NCI-H69 (cell line): ENCODE measurements at regions not wholly inside any gene's neighbourhood (a gene's known extent, or its start where the extent isn't known, plus 50 kb on each side); places are given as distances from the start of the nearest gene placed in this dataset.

Experiments
- DNase-seq: peaks from one replicate; lab custom pipeline; 2025; lab: John Stamatoyannopoulos, UW

DNA sequence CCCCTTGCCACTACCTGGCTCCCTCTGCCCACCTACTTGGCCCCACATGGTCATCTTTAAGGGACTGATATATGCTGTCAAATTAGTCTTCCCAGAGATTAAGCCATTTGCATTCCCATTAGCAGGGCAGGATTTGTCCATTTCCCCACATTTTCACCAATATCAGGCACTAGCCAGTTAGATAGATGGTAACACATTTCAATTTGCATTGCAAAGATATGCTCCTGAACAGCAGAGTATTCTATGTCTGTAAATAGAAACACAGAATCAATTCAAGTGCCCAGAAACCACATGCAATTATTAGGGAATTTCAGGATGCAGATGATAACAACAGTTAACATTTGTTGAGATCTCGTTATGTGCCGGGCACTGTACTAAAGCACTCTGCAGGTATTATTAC lies 92.6 kb upstream of the IL12B start:
- no peak for DNase-seq

GRCh38 chr5:159424123-159424522 lies 93.8 kb upstream of the IL12B start:
- no peak for DNase-seq

DNA sequence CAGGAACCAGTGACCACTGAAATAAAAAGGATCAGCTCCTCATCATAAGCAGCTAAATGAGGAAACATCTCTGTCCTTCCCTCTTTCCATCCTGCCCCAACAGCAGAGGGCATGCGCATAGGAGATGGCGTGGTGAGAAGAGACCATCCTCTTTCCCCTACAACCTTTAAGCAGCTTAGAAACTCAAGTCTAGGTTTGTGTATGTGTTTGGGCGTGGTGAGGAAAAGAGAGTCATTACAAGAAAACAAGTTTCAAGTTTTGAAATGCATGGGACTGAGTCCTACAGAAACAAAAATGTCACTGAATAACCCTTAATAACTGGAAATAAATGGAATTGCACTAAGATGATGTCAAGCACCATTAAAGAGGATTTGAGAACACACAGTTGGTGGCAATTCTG lies 96.4 kb upstream of the IL12B start:
- no peak for DNase-seq

DNA sequence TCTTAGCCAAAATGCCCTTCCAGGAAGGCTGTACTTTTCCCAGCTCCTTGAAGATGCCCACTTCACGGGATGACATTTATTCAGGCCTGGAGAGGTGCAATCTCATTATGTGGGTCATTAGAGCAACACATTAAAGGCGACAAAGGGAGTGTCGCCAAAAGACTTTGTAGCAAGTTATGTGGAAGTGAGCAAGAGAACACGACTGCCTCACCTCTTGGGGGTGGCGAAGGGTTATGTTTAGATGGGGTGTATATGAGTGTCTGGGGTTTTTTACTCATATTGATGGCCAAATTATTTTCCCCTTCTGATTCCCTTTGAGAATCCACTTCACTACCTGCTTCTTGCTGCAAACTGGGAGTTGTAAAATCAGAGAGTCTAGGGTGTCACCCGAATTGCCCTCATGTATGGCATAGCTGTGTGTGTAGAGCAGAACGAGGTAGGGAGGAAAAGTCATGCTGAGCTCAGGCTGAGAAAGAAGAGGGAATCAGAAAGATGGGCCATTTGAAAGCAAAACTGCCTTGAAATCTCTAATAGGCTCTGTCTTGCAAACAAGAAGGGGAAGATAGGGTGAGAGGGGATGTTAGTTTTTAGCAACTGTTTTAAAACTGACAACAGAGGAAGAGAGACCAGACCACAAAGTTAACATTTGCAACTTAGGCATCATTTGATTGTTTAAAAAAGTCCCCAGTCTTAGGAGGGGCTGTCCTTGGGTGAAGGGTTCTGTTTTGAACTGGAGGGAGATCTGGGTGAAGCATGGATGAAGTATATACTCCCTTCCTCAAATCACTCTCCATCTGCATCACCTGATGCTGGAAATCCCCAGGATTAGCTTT lies 97.1 kb upstream of the IL12B start:
- DNase-seq, result no peak

- no peak for DNase-seq
Observed at GRCh38 chr5:159430361-159431012, 100.2 kb upstream of the IL12B start.

GRCh38 chr5:159435855-159436254 lies 105.6 kb upstream of the IL12B start:
- DNase-seq, result no peak

GRCh38 chr5:159438092-159438491 lies 107.8 kb upstream of the IL12B start:
- DNase-seq, result no peak

DNA sequence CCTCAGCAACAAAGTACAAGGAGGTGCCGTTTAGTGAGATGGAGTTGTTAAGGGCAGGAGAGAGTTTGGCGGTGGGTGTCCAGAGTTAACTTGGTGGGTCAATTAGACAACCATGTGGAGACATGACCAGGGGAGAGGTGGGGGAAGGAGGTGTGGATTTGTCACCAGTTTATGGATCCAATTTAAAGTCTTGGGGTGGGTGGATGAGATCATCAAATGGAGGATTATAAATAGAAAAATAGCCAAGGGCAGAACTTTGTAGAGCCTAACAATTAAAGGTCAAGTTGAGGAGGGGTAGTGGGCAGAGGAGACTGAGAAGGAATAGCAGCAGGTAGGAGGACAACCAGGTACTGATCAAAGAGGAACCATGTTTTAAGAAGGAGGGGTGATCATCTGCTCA lies 108.7 kb upstream of the IL12B start:
- DNase-seq, result no peak

DNA sequence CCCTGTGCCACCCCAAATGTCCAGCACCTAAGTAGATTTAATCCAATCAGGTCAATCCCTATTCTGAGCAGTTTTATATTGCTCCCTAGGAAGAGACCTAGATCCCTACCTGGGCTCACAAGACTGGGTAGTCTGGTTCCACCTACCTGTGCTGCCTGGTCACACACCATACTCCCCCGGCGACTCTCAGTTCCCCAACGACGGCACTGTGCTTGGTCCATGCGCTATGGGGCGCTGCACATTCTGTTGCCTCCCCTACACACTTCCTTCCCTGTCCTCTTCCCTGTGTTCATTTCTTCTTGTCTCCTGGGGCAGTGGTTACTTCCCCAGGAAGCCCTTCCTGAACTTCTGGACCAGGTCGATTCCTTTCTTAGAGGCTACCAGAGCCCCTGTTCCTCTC lies 109.9 kb upstream of the IL12B start:
- DNase-seq, result no peak

- no peak for DNase-seq
Observed at GRCh38 chr5:159440968-159441367, 110.7 kb upstream of the IL12B start.

DNA sequence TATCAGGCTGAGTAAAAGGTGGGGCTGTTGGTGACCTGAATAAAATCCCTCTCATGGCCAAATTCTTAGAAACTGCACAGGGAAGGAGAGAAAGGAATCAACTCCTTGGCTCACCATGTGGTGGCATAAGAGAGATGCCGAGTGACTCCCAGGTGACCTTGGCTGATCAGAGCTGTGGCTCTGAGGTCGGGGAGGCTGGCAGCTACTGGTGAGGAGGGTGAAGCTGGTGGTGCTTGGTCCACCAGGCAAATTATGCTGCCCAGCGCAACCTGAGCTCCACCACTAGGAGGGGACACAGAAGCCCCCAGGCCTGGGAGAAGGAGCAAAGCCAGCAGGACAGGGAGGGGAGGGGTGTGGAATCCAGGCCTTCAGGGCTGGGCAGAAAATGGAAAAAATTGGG lies 111.2 kb upstream of the IL12B start:
- DNase-seq, result peak; percentile 6

- DNase-seq, result no peak
Observed at GRCh38 chr5:159442206-159442850, 112.0 kb upstream of the IL12B start.

GRCh38 chr5:159444441-159445082 lies 114.3 kb upstream of the IL12B start:
- peak; percentile 78 for DNase-seq

DNA sequence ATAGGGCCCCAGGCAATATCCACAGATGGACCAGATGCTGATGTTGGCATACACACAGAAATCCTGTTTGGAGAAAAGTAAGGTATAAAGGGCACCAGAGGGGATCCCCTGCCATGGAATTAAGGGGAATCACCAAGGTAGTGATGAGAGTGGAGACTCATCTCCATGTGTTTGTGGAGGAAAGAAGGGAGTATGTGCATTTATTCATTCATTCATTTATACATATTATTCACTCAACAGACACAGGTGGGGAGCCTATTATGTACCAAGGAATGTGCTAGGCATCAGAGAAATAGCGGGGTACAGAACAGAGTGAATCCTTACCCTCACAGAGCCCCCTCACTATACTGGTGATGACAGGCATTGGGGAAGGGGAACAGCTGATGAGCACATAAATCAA lies 116.8 kb upstream of the IL12B start:
- DNase-seq, result no peak

DNA sequence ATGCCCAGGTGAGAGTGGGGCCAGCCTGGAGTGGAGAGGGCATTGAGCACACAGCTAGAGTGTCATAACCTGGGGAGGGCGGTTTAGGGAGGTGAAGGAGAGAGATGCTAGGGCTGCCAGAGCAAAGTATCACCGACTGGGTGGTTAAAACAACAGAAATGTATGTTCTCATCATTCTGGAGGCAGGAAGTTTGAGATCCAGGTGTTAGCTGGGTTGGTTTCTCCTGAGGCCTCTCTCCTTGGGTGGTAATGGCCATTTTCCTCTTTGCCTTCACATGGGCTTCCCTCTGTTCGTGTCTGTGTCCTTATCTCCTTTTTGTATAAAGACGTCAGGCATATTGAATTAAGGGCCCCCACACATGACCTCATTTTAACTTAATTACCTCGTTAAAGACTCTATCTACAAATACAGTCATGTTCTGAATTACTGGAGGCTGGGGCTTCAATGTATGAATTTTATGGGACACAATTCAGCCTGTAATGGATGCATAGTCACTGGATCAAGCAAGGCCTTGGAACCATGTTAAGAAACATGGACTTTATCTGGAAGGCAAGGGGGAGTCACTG lies 118.6 kb upstream of the IL12B start:
- no peak for DNase-seq

GRCh38 chr5:159449925-159450324 lies 119.6 kb upstream of the IL12B start:
- no peak for DNase-seq

- DNase-seq, result no peak
Observed at GRCh38 chr5:159450417-159450816, 120.1 kb upstream of the IL12B start.

GRCh38 chr5:159451197-159452052 lies 121.1 kb upstream of the IL12B start:
- no peak for DNase-seq

GRCh38 chr5:159452480-159453167 lies 122.3 kb upstream of the IL12B start:
- no peak for DNase-seq

DNA sequence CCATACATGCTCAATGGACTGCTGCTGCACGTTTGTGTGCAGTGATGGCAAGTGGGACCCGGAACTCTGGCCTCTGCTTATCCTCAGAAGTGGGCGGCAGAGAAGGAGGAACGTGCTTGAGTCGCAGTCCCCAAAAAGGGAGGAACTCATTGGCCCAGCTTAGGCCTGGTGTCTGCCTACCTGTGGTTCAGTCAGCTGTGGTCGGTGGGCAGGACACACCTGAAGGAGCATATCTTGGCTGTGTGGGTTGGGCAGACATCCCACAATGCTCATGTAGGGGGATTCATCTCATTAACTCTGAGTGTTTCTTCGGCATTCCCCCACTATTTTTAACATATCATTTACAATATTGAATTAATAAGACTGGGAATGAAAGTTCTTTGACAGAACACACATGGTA lies 122.9 kb upstream of the IL12B start:
- DNase-seq, result no peak

GRCh38 chr5:159456261-159456660 lies 126.0 kb upstream of the IL12B start:
- DNase-seq, result no peak
